ENCODE measurements at regions not wholly inside any gene's neighbourhood (a gene's known extent, or its start where the extent isn't known, plus 50 kb on each side); places are given as distances from the start of the nearest gene placed in this dataset.

DNA sequence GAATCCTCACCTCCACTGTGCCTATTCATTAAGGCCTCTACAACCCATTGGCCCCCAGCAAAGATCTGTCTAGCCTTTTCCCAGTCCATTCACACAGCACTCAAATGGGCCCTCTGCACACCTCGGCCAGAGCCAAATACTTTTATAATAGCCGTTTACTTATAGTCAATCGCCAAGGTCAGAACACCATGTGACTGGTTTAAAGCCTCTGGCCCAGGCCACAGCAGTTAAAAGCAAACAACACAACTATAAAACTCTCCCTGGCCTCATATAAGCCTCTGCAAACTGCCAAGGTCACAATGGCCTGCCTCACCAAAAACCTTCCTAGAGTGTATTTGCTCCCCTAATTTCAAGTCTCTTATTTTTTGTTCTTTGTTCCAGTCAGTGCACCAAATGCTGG is 562.6 kb downstream of the CAAP1 start:
- TF ChIP-seq, protein P1, sequence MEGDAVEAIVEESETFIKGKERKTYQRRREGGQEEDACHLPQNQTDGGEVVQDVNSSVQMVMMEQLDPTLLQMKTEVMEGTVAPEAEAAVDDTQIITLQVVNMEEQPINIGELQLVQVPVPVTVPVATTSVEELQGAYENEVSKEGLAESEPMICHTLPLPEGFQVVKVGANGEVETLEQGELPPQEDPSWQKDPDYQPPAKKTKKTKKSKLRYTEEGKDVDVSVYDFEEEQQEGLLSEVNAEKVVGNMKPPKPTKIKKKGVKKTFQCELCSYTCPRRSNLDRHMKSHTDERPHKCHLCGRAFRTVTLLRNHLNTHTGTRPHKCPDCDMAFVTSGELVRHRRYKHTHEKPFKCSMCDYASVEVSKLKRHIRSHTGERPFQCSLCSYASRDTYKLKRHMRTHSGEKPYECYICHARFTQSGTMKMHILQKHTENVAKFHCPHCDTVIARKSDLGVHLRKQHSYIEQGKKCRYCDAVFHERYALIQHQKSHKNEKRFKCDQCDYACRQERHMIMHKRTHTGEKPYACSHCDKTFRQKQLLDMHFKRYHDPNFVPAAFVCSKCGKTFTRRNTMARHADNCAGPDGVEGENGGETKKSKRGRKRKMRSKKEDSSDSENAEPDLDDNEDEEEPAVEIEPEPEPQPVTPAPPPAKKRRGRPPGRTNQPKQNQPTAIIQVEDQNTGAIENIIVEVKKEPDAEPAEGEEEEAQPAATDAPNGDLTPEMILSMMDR (IDR thresholded peaks at IDR 0.05; ENCODE audit: low read depth, low read length, poor library complexity, severe bottlenecking), result no peak
- no peak for TF ChIP-seq EZH2phosphoT487 (IDR thresholded peaks at IDR 0.05; ENCODE audit: borderline replicate concordance, low read length)
